Fibroblast of skin of scalp (primary cell): ENCODE measurements at regions not wholly inside any gene's neighbourhood (a gene's known extent, or its start where the extent isn't known, plus 50 kb on each side); places are given as distances from the start of the nearest gene placed in this dataset.

Experiments used
- DNase-seq: peaks from one replicate; pipeline ENCODE4 v3.0.0-alpha.2; 2013

- DNase-seq: no peak
These were observed 140.3 kb upstream of the SEL1L start for GRCh38 chr14:81673930-81674329.

- no peak for DNase-seq
These were observed 142.7 kb upstream of the SEL1L start for GRCh38 chr14:81676395-81676794.

GRCh38 chr14:81676879-81677278 is 143.2 kb upstream of the SEL1L start:
- DNase-seq: no peak

DNA sequence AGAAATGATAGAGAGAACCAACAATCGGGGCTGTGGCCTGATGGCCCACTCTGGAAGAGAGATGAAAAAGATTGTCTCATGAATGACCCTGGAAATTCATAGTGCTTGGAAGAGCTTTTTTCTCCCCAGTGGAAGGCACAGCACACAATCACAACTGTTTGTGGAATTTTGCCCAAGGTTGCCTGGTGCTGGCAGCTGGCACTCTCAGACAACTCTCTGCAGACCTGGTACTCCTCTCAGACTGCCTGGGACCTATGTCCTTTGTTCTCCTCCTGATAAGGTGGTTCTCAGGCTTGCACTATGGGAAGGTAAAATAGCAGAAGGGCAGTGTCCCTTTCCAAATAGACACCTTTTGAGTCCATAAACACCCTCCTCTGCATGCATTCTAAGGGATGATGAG is 144.1 kb upstream of the SEL1L start:
- no peak for DNase-seq

GRCh38 chr14:81679226-81679625 is 145.6 kb upstream of the SEL1L start:
- DNase-seq: no peak

DNA sequence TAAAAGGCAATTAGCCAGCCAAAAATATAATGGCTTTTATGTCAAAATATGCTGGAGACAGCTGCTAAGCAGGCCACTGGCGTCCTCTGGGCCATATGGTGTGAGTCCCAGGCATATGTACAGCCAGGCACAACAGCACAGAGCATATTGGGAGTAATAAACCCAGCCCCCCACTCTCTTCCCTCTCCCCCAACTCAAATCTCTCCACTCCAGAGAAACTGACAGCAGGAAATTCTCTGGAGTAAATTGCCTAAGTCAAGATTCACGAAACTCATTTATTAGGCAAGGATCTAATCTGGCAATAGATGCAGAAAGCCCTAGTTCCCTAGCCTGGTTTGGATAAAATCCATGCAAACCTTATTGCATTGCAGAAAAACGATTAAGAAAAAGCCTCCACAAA is 147.9 kb upstream of the SEL1L start:
- no peak for DNase-seq

DNA sequence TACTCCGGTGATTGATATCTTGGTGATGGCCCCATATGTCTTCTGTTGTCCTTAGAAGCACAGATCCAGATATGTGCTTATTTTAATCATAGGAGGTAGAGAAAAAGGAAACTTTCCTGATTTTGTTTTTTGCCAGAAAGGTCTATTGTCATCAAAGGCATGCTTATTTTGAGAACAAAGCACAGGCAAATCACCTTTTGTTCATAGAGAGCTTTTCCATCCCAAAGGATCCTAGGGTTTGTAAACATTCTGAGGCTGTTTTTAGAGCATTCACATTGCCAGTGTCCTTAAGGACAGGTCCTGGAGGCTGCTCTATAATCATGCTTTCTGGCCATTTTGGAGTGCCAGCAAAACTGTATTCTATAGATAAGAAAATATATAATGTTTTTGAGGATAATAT is 148.5 kb upstream of the SEL1L start:
- DNase-seq: no peak

DNA sequence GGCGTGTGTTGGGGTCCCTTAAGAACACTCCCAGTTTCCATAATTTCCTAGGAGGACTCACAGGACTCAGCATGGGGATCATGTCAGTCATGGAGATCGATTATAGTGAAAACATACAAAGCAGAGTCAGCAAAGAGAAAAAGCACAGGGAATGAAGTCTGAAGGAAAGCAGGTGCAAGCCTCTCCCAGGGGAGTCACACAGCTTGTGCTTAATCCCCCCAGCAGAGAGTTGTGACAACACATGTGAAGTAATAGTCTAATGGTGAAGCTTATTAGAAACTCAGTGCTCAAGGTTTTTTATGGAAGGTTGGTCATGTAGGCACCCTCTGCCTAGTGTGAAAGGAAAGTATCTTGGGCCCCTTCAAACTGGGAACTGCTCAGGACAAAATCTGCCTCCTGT is 149.0 kb upstream of the SEL1L start:
- DNase-seq: no peak

GRCh38 chr14:81684696-81685095 is 151.0 kb upstream of the SEL1L start:
- no peak for DNase-seq

GRCh38 chr14:81686512-81686911 is 152.9 kb upstream of the SEL1L start:
- DNase-seq: no peak

DNA sequence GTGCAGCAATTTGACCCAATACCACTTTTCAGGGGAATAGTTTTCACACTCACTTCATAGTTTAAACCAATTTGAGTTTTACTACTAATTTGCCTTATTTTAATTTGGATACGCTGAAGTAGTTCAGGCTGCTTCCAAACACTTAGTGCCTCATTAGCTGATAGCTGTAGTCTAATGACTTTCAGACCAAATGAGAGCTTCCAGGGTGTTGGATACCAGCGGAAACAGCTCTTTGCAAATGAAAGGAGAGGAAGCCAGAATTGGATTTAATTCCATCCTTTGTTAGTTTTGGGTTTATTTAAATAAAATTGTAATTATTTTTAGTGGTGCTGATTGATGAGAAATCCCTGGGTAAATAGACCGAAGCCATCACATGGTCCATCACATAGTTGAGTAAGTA is 158.3 kb upstream of the SEL1L start:
- DNase-seq: no peak

- DNase-seq: no peak
These were observed 160.8 kb upstream of the SEL1L start for GRCh38 chr14:81694419-81694818.

DNA sequence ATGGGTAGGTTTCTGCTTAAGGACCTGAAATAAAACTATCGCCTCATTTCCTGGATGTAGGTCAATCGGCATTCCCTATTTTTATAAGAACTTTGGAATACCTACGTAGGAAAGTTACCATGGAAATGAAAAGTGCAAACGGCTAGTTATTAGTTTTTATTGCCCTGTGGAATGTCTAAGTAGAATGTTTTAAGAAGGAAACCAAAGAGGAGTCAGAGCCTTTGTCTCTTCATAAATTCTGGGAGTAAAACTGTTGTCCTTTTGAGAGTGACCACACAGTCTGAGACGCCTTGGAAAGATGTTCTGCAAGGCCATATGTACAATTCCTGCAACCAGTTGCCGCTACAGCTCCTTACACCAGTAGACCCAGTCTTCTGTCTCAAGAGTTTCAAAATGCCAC is 176.0 kb upstream of the SEL1L start:
- no peak for DNase-seq

- peak; percentile 38 for DNase-seq
These were observed 176.7 kb upstream of the SEL1L start for GRCh38 chr14:81710232-81710845.

- no peak for DNase-seq
These were observed 182.1 kb upstream of the SEL1L start for GRCh38 chr14:81715731-81716130.

GRCh38 chr14:81716953-81717352 is 183.3 kb upstream of the SEL1L start:
- DNase-seq: no peak

DNA sequence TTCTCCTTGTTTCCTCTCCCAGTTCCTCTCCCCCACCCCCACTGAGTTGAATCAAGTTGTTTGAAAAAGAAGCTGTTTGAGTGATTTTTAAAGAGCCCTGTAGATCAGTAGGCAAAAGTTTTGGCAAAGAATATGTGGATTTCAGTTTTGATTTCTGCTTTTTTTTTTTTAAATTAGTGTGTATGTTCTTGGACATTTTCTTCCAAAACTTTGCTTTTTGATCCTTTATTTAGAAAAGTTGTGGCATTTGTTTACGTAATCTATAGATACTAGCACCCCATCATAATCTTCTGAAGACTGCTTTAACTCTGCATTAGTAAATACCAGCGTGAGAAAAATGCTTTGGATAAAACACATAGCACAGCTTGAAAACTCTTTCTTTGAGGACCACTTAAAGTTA is 190.3 kb upstream of the SEL1L start:
- no peak for DNase-seq

GRCh38 chr14:81727218-81727617 is 193.6 kb upstream of the SEL1L start:
- DNase-seq: peak; percentile 49

DNA sequence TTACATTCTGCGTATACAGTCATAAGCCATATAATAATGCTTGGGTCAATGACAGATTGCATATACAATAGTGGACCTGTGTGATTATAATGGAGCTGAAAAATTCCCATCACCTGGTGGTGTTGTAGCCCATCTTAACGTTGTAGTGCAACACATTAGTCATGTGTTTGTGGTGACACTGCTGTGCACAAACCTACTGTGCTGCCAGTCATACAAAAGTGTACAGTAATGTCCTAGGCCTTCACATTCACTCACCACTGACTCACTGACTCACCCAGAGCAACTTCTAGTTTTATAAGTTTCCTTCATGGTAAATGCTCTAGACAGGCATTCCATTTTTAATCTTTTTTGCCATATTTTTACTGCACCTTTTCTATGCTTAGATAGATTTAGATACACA is 194.8 kb upstream of the SEL1L start:
- no peak for DNase-seq

- DNase-seq: no peak
These were observed 196.0 kb upstream of the SEL1L start for GRCh38 chr14:81729622-81730021.

DNA sequence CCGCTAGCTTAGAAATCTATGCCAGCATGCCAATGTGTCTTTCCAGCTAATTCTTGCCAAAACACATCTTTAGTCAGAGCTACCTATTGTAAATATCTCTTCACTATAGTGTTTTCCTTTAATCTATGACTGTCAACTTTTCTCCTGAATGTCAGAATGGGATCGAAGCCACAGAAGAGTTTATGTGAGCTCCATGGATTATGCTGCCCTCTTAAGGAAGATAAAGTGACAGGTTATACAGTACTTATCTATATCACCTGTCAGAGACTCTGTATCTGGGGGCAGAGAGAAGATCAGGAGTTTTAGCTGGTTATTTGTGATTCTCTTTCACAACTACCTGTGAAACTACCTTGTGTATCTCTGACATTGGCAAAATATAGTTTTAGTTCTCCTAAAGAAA is 204.3 kb upstream of the SEL1L start:
- no peak for DNase-seq

GRCh38 chr14:81738946-81739659 is 205.4 kb upstream of the SEL1L start:
- DNase-seq: no peak

DNA sequence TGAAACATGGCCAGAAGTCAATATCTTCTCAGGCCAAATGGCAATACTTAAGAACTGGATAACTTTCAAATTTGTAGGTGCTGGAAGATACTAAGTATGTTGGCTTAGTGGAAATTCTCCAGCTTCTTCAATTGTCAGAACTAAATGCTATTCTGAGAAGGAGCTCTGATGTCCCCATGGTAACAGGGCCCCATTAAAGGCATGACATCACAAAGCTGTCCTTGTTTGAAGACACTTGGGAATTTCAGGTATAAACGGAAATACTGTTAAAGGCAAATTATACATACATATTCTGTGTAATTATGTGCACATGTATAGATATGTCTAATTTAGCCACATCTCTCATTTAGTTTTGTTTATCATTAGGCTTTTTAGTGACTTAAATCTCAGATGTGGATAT is 210.0 kb upstream of the SEL1L start:
- DNase-seq: no peak

DNA sequence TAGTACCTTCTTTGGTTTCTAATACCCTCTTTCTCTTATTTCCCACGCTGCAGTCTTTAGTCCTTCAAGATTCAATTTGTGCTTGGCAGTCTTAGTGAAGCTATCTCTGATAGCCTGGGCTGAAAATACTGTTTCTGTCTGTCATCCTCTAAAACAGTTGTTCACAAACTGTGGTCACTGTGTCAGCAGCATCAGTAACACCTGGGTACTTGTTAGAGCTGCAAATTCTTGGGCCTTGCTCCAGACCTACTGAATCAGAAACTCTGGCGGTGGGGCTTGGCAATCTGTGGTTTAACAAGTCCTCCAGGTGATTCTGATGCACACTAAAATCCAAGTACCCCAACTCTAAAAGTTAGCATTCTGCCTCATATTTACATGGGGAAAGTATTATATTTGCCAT is 217.5 kb upstream of the SEL1L start:
- no peak for DNase-seq

DNA sequence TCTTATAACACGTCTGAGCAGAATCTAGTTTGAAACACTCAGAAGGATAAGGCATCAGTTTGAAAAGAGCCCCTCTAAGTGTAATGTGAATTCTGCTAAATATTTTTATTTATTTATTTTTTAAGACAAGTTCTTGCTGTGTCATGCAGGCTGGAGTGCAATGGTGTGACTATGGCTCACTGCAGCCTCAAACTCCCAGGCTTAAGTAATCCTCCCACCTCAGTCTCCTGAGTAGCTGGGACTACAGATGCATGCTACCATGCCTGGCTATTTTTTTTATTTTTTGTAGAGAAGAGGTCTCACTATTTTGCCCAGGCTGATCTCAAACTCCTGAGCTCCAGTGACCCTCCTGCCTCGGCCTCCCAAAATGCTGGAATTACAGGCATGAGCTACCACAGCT is 225.9 kb upstream of the SEL1L start:
- no peak for DNase-seq
